ENCODE measurements at regions not wholly inside any gene's neighbourhood (a gene's known extent, or its start where the extent isn't known, plus 50 kb on each side); places are given as distances from the start of the nearest gene placed in this dataset.

DNA sequence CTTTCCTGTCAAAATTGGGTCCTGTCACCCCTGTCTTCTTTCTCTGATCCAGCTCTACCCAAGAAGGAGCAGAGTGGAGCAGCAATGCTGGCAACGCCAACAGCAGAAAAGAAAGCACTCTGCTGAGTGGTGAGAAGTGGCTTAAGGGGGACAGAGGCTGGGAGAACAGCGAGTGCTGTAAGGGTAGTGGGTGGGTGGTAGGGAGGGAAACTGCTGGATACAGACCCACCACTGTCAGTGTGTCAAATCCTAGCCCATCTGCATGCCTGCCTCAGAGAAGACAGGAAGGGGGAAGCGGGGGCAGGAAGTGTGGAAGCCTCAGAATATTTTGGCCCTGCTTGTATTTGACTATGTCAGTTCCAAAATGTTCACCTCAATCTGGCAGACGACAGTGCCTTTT is 170.4 kb upstream of the MAST4 start:
- Histone ChIP-seq H3K27ac (ENCODE audit: low read depth in 2 of 2, low read length in 1 of 2) (no peak overlapping the region), H4K20me1 (ENCODE audit: insufficient read depth) (no peaks in the 10 kb centered on the region), H3K36me3 (replicated peaks in 1 of 2; ENCODE audit: control insufficient read depth in 1 of 2, insufficient read depth in 2 of 2, low read length in 1 of 2) (no peaks in the 10 kb centered on the region), H3K79me2 (ENCODE audit: insufficient read depth) (no peaks in the 10 kb centered on the region), H3F3A (replicated peaks; ENCODE audit: insufficient read depth) (no peaks in the 10 kb centered on the region), H3K4me2 (no peak overlapping the region), H3K27me3 (ENCODE audit: insufficient read depth) (no peaks in the 10 kb centered on the region), H3K4me3 (ENCODE audit: low read depth in 2 of 2, low read length in 1 of 2) (no peak overlapping the region), H3K9me3 (no peaks in the 10 kb centered on the region), H2AFZ (ENCODE audit: low read depth) (no peak overlapping the region), H3K9me2 (no peaks in the 10 kb centered on the region), H3K9ac (no peak overlapping the region), H3K4me1 (ENCODE audit: control insufficient read depth in 1 of 2, insufficient read depth in 2 of 2, low read depth in 1 of 2, low read length in 1 of 2) (peaks cover 0 to 3% of the 10 kb centered on the region in 2 experiments; a peak in 1 of 4 replicates)
- TF ChIP-seq GATA2 (CRISPR knock-in tag; IDR thresholded peaks at IDR 0.05), result no peak
- TF ChIP-seq GABPA (IDR thresholded peaks at IDR 0.05; ENCODE audit: low read depth), result no peak
- TF ChIP-seq SMC3 (IDR thresholded peaks at IDR 0.05; ENCODE audit: low read depth, low read length), result no peak
- ChIA-PET POLR2A (no interaction called here), CTCF (interaction anchor here (1.2 kb wide), 1 partner anchor 12 kb away, joined by 4 read pairs; no protein-coding TSS in a partner anchor)
- DNase-seq, result no peak
- 34% methylated on average over 4 of the region's 4 CpGs for WGBS (ENCODE audit: low lambda C conversion rate)

DNA sequence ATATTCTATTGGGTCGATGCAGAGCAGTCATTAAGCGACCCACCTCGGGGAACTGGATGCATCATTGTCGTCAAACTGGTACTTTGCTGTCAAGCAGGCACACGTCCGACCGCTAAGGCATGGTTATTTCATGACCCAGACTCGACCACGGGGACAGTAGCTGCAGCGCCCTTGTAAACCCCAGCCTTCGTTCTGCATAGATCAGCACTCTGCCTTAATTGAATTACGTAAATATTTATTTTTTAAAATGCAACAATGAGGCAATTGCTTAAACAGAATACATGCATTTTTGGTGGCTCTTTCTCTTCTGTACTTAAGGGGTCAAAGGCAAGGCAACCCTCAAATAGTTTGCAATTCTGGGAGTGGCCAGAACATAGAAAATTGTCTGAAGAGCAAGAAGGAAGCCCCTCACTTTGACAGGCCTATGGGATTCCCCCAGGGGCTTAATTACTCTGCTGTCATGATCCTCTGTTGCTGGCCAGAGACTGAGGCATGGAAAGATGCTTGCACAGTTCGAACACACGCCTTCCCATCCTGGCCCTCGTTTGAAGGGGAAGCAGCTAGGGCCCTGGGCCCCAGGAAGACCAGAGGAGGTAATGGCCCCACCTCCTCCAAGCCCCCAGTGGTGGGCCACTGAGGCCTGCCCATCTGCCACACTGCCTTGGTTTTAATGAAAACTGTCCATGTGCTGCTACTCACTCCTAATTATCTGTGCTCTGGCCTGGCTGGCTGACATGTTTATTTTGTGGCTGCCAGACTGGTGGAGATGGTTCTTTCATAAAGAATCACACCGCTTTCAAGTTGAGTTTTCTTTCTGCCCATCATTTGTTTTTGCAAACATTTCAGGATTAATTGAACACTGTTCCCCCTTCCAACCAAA is 169.7 kb upstream of the MAST4 start:
- no peaks in the 10 kb centered on the region for H3K9me3 ChIP-seq
- no peak overlapping the region for H2AFZ ChIP-seq (ENCODE audit: low read depth)
- WGBS (ENCODE audit: low lambda C conversion rate), result 38% methylated on average over 13 of the region's 16 CpGs
- TF ChIP-seq EP300 (IDR thresholded peaks at IDR 0.05; ENCODE audit: borderline replicate concordance in 1 of 2, low read depth in 1 of 2, low read length in 1 of 2) (no peak), FOXM1 (IDR thresholded peaks at IDR 0.05; ENCODE audit: low read depth) (no peak), ELF1 (IDR thresholded peaks at IDR 0.05) (no peak), JUND (IDR thresholded peaks at IDR 0.05) (no peak), CHD2 (IDR thresholded peaks at IDR 0.05; ENCODE audit: low read length, partially characterized antibody) (no peak), RFX5 (IDR thresholded peaks at IDR 0.05; ENCODE audit: low read length) (no peak), TCF12 (IDR thresholded peaks at IDR 0.05) (no peak), SMC3 (IDR thresholded peaks at IDR 0.05; ENCODE audit: low read depth, low read length) (no peak), RXRA (IDR thresholded peaks at IDR 0.05; ENCODE audit: borderline replicate concordance, low read depth) (no peak), MAX (IDR thresholded peaks at IDR 0.05; ENCODE audit: low read depth) (no peak), EZH2phosphoT487 (IDR thresholded peaks at IDR 0.05; ENCODE audit: borderline replicate concordance, low read depth) (no peak), NRF1 (IDR thresholded peaks at IDR 0.05; ENCODE audit: low read depth, low read length) (no peak), RCOR1 (IDR thresholded peaks at IDR 0.05; ENCODE audit: low read length) (no peak)
- TF ChIP-seq, protein P1, sequence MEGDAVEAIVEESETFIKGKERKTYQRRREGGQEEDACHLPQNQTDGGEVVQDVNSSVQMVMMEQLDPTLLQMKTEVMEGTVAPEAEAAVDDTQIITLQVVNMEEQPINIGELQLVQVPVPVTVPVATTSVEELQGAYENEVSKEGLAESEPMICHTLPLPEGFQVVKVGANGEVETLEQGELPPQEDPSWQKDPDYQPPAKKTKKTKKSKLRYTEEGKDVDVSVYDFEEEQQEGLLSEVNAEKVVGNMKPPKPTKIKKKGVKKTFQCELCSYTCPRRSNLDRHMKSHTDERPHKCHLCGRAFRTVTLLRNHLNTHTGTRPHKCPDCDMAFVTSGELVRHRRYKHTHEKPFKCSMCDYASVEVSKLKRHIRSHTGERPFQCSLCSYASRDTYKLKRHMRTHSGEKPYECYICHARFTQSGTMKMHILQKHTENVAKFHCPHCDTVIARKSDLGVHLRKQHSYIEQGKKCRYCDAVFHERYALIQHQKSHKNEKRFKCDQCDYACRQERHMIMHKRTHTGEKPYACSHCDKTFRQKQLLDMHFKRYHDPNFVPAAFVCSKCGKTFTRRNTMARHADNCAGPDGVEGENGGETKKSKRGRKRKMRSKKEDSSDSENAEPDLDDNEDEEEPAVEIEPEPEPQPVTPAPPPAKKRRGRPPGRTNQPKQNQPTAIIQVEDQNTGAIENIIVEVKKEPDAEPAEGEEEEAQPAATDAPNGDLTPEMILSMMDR (IDR thresholded peaks at IDR 0.05), result no peak
- TF ChIP-seq, protein P2, sequence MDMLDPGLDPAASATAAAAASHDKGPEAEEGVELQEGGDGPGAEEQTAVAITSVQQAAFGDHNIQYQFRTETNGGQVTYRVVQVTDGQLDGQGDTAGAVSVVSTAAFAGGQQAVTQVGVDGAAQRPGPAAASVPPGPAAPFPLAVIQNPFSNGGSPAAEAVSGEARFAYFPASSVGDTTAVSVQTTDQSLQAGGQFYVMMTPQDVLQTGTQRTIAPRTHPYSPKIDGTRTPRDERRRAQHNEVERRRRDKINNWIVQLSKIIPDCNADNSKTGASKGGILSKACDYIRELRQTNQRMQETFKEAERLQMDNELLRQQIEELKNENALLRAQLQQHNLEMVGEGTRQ (IDR thresholded peaks at IDR 0.05; ENCODE audit: borderline replicate concordance, low read depth, low read length), result no peak
- TF ChIP-seq, protein P3, sequence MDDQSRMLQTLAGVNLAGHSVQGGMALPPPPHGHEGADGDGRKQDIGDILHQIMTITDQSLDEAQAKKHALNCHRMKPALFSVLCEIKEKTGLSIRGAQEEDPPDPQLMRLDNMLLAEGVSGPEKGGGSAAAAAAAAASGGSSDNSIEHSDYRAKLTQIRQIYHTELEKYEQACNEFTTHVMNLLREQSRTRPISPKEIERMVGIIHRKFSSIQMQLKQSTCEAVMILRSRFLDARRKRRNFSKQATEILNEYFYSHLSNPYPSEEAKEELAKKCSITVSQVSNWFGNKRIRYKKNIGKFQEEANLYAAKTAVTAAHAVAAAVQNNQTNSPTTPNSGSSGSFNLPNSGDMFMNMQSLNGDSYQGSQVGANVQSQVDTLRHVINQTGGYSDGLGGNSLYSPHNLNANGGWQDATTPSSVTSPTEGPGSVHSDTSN (IDR thresholded peaks at IDR 0.05), result no peak
- TF ChIP-seq, protein P4, sequence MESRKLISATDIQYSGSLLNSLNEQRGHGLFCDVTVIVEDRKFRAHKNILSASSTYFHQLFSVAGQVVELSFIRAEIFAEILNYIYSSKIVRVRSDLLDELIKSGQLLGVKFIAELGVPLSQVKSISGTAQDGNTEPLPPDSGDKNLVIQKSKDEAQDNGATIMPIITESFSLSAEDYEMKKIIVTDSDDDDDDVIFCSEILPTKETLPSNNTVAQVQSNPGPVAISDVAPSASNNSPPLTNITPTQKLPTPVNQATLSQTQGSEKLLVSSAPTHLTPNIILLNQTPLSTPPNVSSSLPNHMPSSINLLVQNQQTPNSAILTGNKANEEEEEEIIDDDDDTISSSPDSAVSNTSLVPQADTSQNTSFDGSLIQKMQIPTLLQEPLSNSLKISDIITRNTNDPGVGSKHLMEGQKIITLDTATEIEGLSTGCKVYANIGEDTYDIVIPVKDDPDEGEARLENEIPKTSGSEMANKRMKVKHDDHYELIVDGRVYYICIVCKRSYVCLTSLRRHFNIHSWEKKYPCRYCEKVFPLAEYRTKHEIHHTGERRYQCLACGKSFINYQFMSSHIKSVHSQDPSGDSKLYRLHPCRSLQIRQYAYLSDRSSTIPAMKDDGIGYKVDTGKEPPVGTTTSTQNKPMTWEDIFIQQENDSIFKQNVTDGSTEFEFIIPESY (IDR thresholded peaks at IDR 0.05; ENCODE audit: borderline replicate concordance, low read depth), result no peak
- TF ChIP-seq, protein P5, sequence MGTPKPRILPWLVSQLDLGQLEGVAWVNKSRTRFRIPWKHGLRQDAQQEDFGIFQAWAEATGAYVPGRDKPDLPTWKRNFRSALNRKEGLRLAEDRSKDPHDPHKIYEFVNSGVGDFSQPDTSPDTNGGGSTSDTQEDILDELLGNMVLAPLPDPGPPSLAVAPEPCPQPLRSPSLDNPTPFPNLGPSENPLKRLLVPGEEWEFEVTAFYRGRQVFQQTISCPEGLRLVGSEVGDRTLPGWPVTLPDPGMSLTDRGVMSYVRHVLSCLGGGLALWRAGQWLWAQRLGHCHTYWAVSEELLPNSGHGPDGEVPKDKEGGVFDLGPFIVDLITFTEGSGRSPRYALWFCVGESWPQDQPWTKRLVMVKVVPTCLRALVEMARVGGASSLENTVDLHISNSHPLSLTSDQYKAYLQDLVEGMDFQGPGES (IDR thresholded peaks at IDR 0.05; ENCODE audit: low read depth, low read length), result no peak

More for the DNA sequence above, 169.7 kb upstream of the MAST4 start:
- no peaks in the 10 kb centered on the region for H4K20me1 ChIP-seq (ENCODE audit: insufficient read depth)
- no peaks in the 10 kb centered on the region for H3K27me3 ChIP-seq (ENCODE audit: insufficient read depth)
- H3K9me2 ChIP-seq, result no peaks in the 10 kb centered on the region
- H3K4me1 ChIP-seq (ENCODE audit: control insufficient read depth in 1 of 2, insufficient read depth in 2 of 2, low read depth in 1 of 2, low read length in 1 of 2), result peaks cover 0 to 3% of the 10 kb centered on the region in 2 experiments; a peak in 1 of 4 replicates
- ChIA-PET CTCF (no interaction called here), POLR2A (no interaction called here)
- H3K27ac ChIP-seq (ENCODE audit: low read depth in 2 of 2, low read length in 1 of 2), result no peak overlapping the region; a peak in 1 of 4 replicates
- H3K79me2 ChIP-seq (ENCODE audit: insufficient read depth), result no peaks in the 10 kb centered on the region
- no peaks in the 10 kb centered on the region for H3K36me3 ChIP-seq (replicated peaks in 1 of 2; ENCODE audit: control insufficient read depth in 1 of 2, insufficient read depth in 2 of 2, low read length in 1 of 2)
- no peak overlapping the region for H3K4me2 ChIP-seq
- no peak overlapping the region for H3K4me3 ChIP-seq (ENCODE audit: low read depth in 2 of 2, low read length in 1 of 2)
- no peak for DNase-seq
- no peaks in the 10 kb centered on the region for H3F3A ChIP-seq (replicated peaks; ENCODE audit: insufficient read depth)
- H3K9ac ChIP-seq, result no peak overlapping the region
